SK-N-SH treated with all-trans-retinoic acid at 6 μM for 48 hours (cell line): ENCODE measurements at regions not wholly inside any gene's neighbourhood (a gene's known extent, or its start where the extent isn't known, plus 50 kb on each side); places are given as distances from the start of the nearest gene placed in this dataset.

Source experiments
- ARNTL ChIP-seq: fragments of 450-650 bp; formaldehyde crosslinking; IDR thresholded peaks from 2 replicates; pipeline ENCODE4 v1.5.0; 2020; ENCODE audit warnings: low read depth, mild to moderate bottlenecking, moderate library complexity, borderline replicate concordance
- BACH2 ChIP-seq: fragments of 250-450 bp; sonication (Bioruptor Pico); IDR thresholded peaks from 2 replicates; pipeline ENCODE4 v1.9.0; 2021; ENCODE audit warnings: mild to moderate bottlenecking, borderline replicate concordance
- GLIS3 ChIP-seq: fragments of 250-450 bp; sonication (Bioruptor Pico); IDR thresholded peaks from 2 replicates; pipeline ENCODE4 v1.5.0; 2020; ENCODE audit warnings: mild to moderate bottlenecking, moderate library complexity
- ISL1 ChIP-seq: fragments of 250-450 bp; sonication (Bioruptor Pico); IDR thresholded peaks from 2 replicates; pipeline ENCODE4 v2.1.2; 2022; ENCODE audit warnings: mild to moderate bottlenecking, moderate library complexity
- RARB ChIP-seq: fragments of 250-450 bp; sonication (Bioruptor Pico); IDR thresholded peaks from 2 replicates; pipeline ENCODE4 v1.8.0; 2021; ENCODE audit warnings: mild to moderate bottlenecking, moderate library complexity
- TOX ChIP-seq: fragments of 250-450 bp; sonication (Bioruptor Pico); IDR thresholded peaks from 2 replicates; pipeline ENCODE4 v1.8.0; 2021; ENCODE audit warnings: mild to moderate bottlenecking, moderate library complexity, borderline replicate concordance
- TSHZ2 ChIP-seq: fragments of 250-450 bp; sonication (Bioruptor Pico); IDR thresholded peaks from 2 replicates; pipeline ENCODE4 v1.5.0; 2020; ENCODE audit warnings: mild to moderate bottlenecking, moderate library complexity
- ZC3H10 ChIP-seq: fragments of 250-450 bp; sonication (Bioruptor Pico); IDR thresholded peaks from 2 replicates; pipeline ENCODE4 v1.5.1; 2021; ENCODE audit warnings: mild to moderate bottlenecking, moderate library complexity
- ZFP3 ChIP-seq: fragments of 250-450 bp; sonication (Bioruptor Pico); IDR thresholded peaks from 2 replicates; pipeline ENCODE4 v1.5.0; 2020; ENCODE audit warnings: mild to moderate bottlenecking, moderate library complexity
- ZFP30 ChIP-seq: fragments of 450-650 bp; formaldehyde crosslinking; IDR thresholded peaks from 2 replicates; pipeline ENCODE4 v1.5.0; 2022; ENCODE audit warnings: mild to moderate bottlenecking, moderate library complexity
- ZNF70 ChIP-seq: fragments of 450-650 bp; formaldehyde crosslinking; IDR thresholded peaks from 2 replicates; pipeline ENCODE4 v1.5.0; 2020; ENCODE audit warnings: mild to moderate bottlenecking, moderate library complexity
- ZNF8 ChIP-seq: fragments of 450-650 bp; formaldehyde crosslinking; IDR thresholded peaks from 2 replicates; pipeline ENCODE4 v1.5.0; 2020; ENCODE audit warnings: mild to moderate bottlenecking, moderate library complexity

- TF ChIP-seq RARB (CRISPR knock-in tag): no peak
- TF ChIP-seq ZNF8 (CRISPR knock-in tag): no peak
- TF ChIP-seq ARNTL (CRISPR knock-in tag): no peak
- no peak for TF ChIP-seq BACH2 (CRISPR knock-in tag)
- no peak for TF ChIP-seq GLIS3 (CRISPR knock-in tag)
- no peak for TF ChIP-seq ISL1 (CRISPR knock-in tag)
- TF ChIP-seq TOX (CRISPR knock-in tag): no peak
- no peak for TF ChIP-seq ZNF70 (CRISPR knock-in tag)
- no peak for TF ChIP-seq ZFP30 (CRISPR knock-in tag)
- no peak for TF ChIP-seq TSHZ2
- TF ChIP-seq ZFP3 (CRISPR knock-in tag): no peak
- no peak for TF ChIP-seq ZC3H10 (CRISPR knock-in tag)
Measured at GRCh38 chr6:106912091-106912490, 62.4 kb downstream of the CD24 start.
